GM12873 (cell line): ENCODE measurements at regions not wholly inside any gene's neighbourhood (a gene's known extent, or its start where the extent isn't known, plus 50 kb on each side); places are given as distances from the start of the nearest gene placed in this dataset.

Experiments
- TF ChIP-seq, protein P1 (sequence below): IDR thresholded peaks from 2 replicates; pipeline ENCODE4 v1.5.1; 2012; ENCODE audit warnings: low read depth, mild to moderate bottlenecking, moderate library complexity, low read length, control low read depth; ENCODE audit not compliant: insufficient read depth; ENCODE audit errors: missing control alignments

- TF ChIP-seq, protein P1, sequence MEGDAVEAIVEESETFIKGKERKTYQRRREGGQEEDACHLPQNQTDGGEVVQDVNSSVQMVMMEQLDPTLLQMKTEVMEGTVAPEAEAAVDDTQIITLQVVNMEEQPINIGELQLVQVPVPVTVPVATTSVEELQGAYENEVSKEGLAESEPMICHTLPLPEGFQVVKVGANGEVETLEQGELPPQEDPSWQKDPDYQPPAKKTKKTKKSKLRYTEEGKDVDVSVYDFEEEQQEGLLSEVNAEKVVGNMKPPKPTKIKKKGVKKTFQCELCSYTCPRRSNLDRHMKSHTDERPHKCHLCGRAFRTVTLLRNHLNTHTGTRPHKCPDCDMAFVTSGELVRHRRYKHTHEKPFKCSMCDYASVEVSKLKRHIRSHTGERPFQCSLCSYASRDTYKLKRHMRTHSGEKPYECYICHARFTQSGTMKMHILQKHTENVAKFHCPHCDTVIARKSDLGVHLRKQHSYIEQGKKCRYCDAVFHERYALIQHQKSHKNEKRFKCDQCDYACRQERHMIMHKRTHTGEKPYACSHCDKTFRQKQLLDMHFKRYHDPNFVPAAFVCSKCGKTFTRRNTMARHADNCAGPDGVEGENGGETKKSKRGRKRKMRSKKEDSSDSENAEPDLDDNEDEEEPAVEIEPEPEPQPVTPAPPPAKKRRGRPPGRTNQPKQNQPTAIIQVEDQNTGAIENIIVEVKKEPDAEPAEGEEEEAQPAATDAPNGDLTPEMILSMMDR = no peak
Measured at GRCh38 chr20:33926425-33926824, 67.3 kb upstream of the RALY start.

DNA sequence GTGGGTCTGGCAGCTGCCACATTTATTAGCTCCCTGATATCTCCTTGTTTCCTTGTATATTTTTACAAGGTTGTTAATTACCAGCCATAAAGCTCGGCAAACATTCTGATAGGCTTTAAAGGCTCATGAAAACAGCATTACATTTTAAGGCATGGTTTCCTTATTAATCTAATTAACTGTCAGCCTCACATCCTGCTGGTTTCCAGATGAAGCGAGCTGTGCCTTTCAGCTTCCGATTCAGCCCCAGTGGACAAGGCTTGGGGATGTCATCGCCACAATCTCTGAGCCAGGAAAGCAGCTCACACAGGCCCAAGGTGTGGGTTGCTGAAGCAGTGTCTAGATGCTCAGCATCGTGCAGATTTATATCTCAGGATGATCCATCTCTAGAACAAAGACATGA, 66.0 kb upstream of the RALY start:
- TF ChIP-seq, protein P1 = no peak

DNA sequence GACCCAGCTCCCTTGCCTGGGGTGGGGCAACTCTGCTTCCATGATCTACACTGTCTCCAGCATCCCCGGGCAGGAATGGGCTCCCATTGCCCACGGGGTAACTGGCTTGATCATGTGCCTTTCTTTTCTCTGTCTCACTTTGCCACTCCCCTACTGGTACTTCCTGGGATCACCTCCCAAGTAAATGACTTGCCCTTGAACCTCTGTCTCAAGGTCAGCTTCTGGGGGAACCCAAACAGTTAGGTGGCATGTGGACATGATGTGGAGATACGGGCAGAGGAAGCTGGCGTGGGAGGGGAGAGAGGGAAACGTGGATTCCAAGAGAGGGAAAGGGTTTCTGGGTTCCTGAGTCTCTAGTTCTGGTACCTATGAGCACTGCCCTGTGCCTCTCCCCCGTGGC, 63.8 kb upstream of the RALY start:
- TF ChIP-seq, protein P1 = peak; percentile 10

GRCh38 chr20:33933469-33933909, 60.2 kb upstream of the RALY start:
- TF ChIP-seq, protein P1 = peak; percentile 67

DNA sequence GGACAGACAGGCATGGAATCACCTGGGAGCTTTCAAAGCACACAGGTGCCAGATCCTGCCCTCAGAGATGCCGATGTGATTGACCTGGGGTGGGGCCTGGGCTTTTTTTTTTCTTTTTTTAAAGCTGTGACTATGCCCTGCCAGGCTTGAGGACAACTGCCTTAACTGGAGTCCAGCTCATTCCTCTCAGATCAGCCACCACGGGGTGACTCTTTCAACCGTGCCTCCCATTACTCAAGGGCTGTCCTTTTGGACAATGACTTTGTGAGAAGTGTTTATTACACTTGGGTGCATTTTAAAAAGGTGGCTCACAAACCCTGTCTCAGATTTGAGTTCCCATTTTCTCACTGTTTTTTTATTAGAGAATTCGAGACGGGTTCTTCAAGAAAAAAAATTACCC, 57.1 kb upstream of the RALY start:
- TF ChIP-seq, protein P1 = no peak

GRCh38 chr20:33940666-33941065, 53.0 kb upstream of the RALY start:
- TF ChIP-seq, protein P1 = no peak
